HepG2 (cell line): ENCODE measurements at regions not wholly inside any gene's neighbourhood (a gene's known extent, or its start where the extent isn't known, plus 50 kb on each side); places are given as distances from the start of the nearest gene placed in this dataset.

ENCODE experiments used
- ELF3 ChIP-seq: IDR thresholded peaks from 2 replicates; pipeline ENCODE4 v1.6.1; 2016; ENCODE audit warnings: missing genetic modification reagents, missing compliant biosample characterization
- FIP1L1 ChIP-seq: fragments of 200-400 bp; formaldehyde crosslinking; IDR thresholded peaks from 2 replicates; pipeline ENCODE4 v1.6.1; 2018; ENCODE audit warnings: low read depth, mild to moderate bottlenecking, low read length, moderate library complexity, borderline replicate concordance; ENCODE audit not compliant: insufficient read depth
- HDAC6 ChIP-seq: fragments of 200-600 bp; sonication (generic); IDR thresholded peaks from 2 replicates; pipeline ENCODE4 v1.7.0; 2017; ENCODE audit warnings: mild to moderate bottlenecking, antibody characterized with exemption, low read length, low read depth
- MAFG ChIP-seq: sonication (generic); formaldehyde crosslinking; IDR thresholded peaks from 2 replicates; pipeline ENCODE4 v1.5.1; 2020; ENCODE audit warnings: mild to moderate bottlenecking, missing genetic modification reagents
- PHF8 ChIP-seq: sonication (generic); formaldehyde crosslinking; IDR thresholded peaks from 2 replicates; pipeline ENCODE4 v1.5.0; 2020; ENCODE audit warnings: missing genetic modification reagents
- PRPF4 ChIP-seq: fragments of 200-400 bp; formaldehyde crosslinking; IDR thresholded peaks from 2 replicates; pipeline ENCODE4 v1.6.1; 2016; ENCODE audit warnings: low read length, low read depth; ENCODE audit not compliant: poor library complexity, severe bottlenecking
- RBM39 ChIP-seq: fragments of 200-400 bp; formaldehyde crosslinking; IDR thresholded peaks from one replicate; pipeline ENCODE4 v1.6.1; 2018; ENCODE audit warnings: antibody characterized with exemption, mild to moderate bottlenecking, low read depth, low read length; ENCODE audit not compliant: poor library complexity, severe bottlenecking
- REPIN1 ChIP-seq: sonication (generic); formaldehyde crosslinking; IDR thresholded peaks from 2 replicates; pipeline ENCODE4 v1.8.0; 2022; ENCODE audit warnings: missing genetic modification reagents, low read depth, mild to moderate bottlenecking, borderline replicate concordance
- SOX6 ChIP-seq, 2 experiments: fragments of 450-650 bp in 1 of 2; sonication (generic) in 1 of 2; formaldehyde crosslinking in 1 of 2; IDR thresholded peaks; 2 replicates each; pipeline versions ENCODE4 v1.4.0 to v1.6.1; 2017 to 2020; ENCODE audit warnings: antibody characterized with exemption in 1 of 2, mild to moderate bottlenecking in 1 of 2, missing genetic modification reagents in 1 of 2
- TAF15 ChIP-seq: fragments of 200-400 bp; formaldehyde crosslinking; IDR thresholded peaks from one replicate; pipeline ENCODE4 v1.6.1; 2018; ENCODE audit warnings: mild to moderate bottlenecking, low read depth, low read length; ENCODE audit not compliant: poor library complexity, severe bottlenecking
- YEATS2 ChIP-seq: sonication (generic); formaldehyde crosslinking; IDR thresholded peaks from 2 replicates; pipeline ENCODE4 v1.4.0; 2020; ENCODE audit warnings: missing genetic modification reagents, borderline replicate concordance
- ZFY ChIP-seq: sonication (generic); formaldehyde crosslinking; IDR thresholded peaks from 2 replicates; pipeline ENCODE4 v1.4.0; 2020; ENCODE audit warnings: missing genetic modification reagents
- ZNF235 ChIP-seq: sonication (generic); formaldehyde crosslinking; IDR thresholded peaks from 2 replicates; pipeline ENCODE4 v1.8.1; 2023; ENCODE audit warnings: mild to moderate bottlenecking, missing genetic modification reagents, borderline replicate concordance
- TF ChIP-seq, protein P1 (sequence below): sonication (generic); formaldehyde crosslinking; IDR thresholded peaks from 2 replicates; pipeline ENCODE4 v1.4.0; 2020; ENCODE audit warnings: missing genetic modification reagents
- TF ChIP-seq, protein P2 (sequence below): sonication (generic); formaldehyde crosslinking; IDR thresholded peaks from 2 replicates; pipeline ENCODE4 v1.4.0; 2020; ENCODE audit warnings: missing genetic modification reagents
- TF ChIP-seq, protein P3 (sequence below): sonication (generic); formaldehyde crosslinking; IDR thresholded peaks from 2 replicates; pipeline ENCODE4 v1.8.0; 2022; ENCODE audit warnings: missing genetic modification reagents, mild to moderate bottlenecking, moderate library complexity, borderline replicate concordance
- TF ChIP-seq, protein P4 (sequence below): sonication (generic); formaldehyde crosslinking; IDR thresholded peaks from 2 replicates; pipeline ENCODE4 v1.5.0; 2020; ENCODE audit warnings: missing genetic modification reagents

DNA sequence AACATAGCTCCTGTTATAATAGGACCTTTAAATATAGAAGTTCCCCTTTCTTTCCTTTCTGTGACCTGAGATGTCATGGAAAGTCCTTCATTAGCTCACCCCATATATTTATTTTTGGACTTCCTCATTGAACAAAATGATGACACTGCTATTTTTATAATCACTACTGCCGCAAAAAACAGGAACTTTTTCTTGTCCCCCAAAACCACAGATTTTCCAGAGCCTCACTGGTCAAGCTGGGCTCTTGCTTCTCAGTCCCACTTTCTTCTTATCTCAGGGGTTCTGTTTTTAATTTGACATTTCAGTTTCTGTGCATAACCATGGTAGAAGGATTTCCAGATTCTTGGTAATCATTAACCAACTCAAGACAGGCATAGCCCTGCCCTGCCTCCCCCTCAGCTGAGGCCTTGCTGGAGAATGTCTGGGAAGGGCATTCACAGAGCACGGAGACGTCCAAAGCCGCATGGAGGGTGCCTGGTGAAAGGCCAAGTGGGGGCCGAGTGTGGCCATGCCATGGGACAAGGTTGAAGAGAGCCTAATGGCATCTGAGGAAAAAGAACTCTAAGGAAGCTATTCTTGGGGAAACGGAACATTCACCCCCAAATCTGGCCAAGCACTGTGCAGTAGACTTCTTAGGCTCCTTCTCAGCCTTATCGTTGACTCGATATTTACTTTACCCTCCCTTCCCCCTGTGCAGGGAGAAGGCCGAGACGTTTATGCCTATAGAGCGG is 73.7 kb downstream of the EDN1 start (continued):
- TF ChIP-seq, protein P1, sequence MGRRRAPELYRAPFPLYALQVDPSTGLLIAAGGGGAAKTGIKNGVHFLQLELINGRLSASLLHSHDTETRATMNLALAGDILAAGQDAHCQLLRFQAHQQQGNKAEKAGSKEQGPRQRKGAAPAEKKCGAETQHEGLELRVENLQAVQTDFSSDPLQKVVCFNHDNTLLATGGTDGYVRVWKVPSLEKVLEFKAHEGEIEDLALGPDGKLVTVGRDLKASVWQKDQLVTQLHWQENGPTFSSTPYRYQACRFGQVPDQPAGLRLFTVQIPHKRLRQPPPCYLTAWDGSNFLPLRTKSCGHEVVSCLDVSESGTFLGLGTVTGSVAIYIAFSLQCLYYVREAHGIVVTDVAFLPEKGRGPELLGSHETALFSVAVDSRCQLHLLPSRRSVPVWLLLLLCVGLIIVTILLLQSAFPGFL: no peak
- TF ChIP-seq FIP1L1 (no peak), RBM39 (no peak), PRPF4 (no peak), MAFG (0 out of 2 replicates have a peak, but pooled peaks have one; percentile 32), ELF3 (CRISPR knock-in tag) (peak; percentile 52; the same call in 1 of the 2 replicates), SOX6 (IDR thresholded peaks at IDR 0.05) (no peak), SOX6 (CRISPR knock-in tag; IDR thresholded peaks at IDR 0.05) (no peak), TAF15 (no peak), PHF8 (no peak), ZFY (CRISPR knock-in tag) (peak; percentile 46; the same call in 1 of the 2 replicates), REPIN1 (CRISPR knock-in tag) (no peak), YEATS2 (no peak), HDAC6 (no peak), ZNF235 (CRISPR knock-in tag) (no peak)
- TF ChIP-seq, protein P2, sequence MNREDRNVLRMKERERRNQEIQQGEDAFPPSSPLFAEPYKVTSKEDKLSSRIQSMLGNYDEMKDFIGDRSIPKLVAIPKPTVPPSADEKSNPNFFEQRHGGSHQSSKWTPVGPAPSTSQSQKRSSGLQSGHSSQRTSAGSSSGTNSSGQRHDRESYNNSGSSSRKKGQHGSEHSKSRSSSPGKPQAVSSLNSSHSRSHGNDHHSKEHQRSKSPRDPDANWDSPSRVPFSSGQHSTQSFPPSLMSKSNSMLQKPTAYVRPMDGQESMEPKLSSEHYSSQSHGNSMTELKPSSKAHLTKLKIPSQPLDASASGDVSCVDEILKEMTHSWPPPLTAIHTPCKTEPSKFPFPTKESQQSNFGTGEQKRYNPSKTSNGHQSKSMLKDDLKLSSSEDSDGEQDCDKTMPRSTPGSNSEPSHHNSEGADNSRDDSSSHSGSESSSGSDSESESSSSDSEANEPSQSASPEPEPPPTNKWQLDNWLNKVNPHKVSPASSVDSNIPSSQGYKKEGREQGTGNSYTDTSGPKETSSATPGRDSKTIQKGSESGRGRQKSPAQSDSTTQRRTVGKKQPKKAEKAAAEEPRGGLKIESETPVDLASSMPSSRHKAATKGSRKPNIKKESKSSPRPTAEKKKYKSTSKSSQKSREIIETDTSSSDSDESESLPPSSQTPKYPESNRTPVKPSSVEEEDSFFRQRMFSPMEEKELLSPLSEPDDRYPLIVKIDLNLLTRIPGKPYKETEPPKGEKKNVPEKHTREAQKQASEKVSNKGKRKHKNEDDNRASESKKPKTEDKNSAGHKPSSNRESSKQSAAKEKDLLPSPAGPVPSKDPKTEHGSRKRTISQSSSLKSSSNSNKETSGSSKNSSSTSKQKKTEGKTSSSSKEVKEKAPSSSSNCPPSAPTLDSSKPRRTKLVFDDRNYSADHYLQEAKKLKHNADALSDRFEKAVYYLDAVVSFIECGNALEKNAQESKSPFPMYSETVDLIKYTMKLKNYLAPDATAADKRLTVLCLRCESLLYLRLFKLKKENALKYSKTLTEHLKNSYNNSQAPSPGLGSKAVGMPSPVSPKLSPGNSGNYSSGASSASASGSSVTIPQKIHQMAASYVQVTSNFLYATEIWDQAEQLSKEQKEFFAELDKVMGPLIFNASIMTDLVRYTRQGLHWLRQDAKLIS (CRISPR knock-in tag): no peak
- TF ChIP-seq, protein P3, sequence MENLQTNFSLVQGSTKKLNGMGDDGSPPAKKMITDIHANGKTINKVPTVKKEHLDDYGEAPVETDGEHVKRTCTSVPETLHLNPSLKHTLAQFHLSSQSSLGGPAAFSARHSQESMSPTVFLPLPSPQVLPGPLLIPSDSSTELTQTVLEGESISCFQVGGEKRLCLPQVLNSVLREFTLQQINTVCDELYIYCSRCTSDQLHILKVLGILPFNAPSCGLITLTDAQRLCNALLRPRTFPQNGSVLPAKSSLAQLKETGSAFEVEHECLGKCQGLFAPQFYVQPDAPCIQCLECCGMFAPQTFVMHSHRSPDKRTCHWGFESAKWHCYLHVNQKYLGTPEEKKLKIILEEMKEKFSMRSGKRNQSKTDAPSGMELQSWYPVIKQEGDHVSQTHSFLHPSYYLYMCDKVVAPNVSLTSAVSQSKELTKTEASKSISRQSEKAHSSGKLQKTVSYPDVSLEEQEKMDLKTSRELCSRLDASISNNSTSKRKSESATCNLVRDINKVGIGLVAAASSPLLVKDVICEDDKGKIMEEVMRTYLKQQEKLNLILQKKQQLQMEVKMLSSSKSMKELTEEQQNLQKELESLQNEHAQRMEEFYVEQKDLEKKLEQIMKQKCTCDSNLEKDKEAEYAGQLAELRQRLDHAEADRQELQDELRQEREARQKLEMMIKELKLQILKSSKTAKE (CRISPR knock-in tag): no peak
- TF ChIP-seq, protein P4, sequence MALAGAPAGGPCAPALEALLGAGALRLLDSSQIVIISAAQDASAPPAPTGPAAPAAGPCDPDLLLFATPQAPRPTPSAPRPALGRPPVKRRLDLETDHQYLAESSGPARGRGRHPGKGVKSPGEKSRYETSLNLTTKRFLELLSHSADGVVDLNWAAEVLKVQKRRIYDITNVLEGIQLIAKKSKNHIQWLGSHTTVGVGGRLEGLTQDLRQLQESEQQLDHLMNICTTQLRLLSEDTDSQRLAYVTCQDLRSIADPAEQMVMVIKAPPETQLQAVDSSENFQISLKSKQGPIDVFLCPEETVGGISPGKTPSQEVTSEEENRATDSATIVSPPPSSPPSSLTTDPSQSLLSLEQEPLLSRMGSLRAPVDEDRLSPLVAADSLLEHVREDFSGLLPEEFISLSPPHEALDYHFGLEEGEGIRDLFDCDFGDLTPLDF (CRISPR knock-in tag): no peak
